ENCODE measurements at regions not wholly inside any gene's neighbourhood (a gene's known extent, or its start where the extent isn't known, plus 50 kb on each side); places are given as distances from the start of the nearest gene placed in this dataset.
"Not testable (repeated sequence)": the region's sequence is repeated elsewhere in the genome, so short reads cannot be mapped to it uniquely, and the experiment has no call there.

- DNase-seq: no peak
Observed at GRCh38 chr7:54153462-54153861, 388.7 kb upstream of the VSTM2A start.

- DNase-seq: no peak
Observed at GRCh38 chr7:54159088-54159487, 383.1 kb upstream of the VSTM2A start.

GRCh38 chr7:54161621-54162020 lies 380.6 kb upstream of the VSTM2A start:
- DNase-seq: no peak

- no peak for DNase-seq
Observed at GRCh38 chr7:54166419-54166818, 375.8 kb upstream of the VSTM2A start.

GRCh38 chr7:54179321-54180029 lies 362.7 kb upstream of the VSTM2A start:
- no peak for DNase-seq

- DNase-seq: no peak
Observed at GRCh38 chr7:54180796-54181195, 361.4 kb upstream of the VSTM2A start.

- no peak for DNase-seq
Observed at GRCh38 chr7:54183055-54183454, 359.1 kb upstream of the VSTM2A start.

GRCh38 chr7:54186336-54186735 lies 355.8 kb upstream of the VSTM2A start:
- DNase-seq: no peak

- no peak for DNase-seq
Observed at GRCh38 chr7:54187886-54188685, 354.1 kb upstream of the VSTM2A start.

GRCh38 chr7:54188843-54189242 lies 353.3 kb upstream of the VSTM2A start:
- DNase-seq: no peak

- no peak for DNase-seq
Observed at GRCh38 chr7:54189330-54189729, 352.8 kb upstream of the VSTM2A start.

GRCh38 chr7:54201501-54201900 lies 340.7 kb upstream of the VSTM2A start:
- DNase-seq: no peak

- no peak for DNase-seq
Observed at GRCh38 chr7:54215424-54215823, 326.8 kb upstream of the VSTM2A start.

GRCh38 chr7:54226030-54226429 lies 316.1 kb upstream of the VSTM2A start:
- not testable (repeated sequence) for DNase-seq

- no peak for DNase-seq
Observed at GRCh38 chr7:54242776-54243175, 299.4 kb upstream of the VSTM2A start.

GRCh38 chr7:54245020-54245419 lies 297.2 kb upstream of the VSTM2A start:
- DNase-seq: no peak

GRCh38 chr7:54249686-54250085 lies 292.5 kb upstream of the VSTM2A start:
- no peak for DNase-seq

- DNase-seq: no peak
Observed at GRCh38 chr7:54252256-54253035, 289.7 kb upstream of the VSTM2A start.

GRCh38 chr7:54253036-54253373 lies 289.2 kb upstream of the VSTM2A start:
- DNase-seq: no peak

GRCh38 chr7:54255242-54255641 lies 286.9 kb upstream of the VSTM2A start:
- DNase-seq: no peak

- DNase-seq: no peak
Observed at GRCh38 chr7:54259185-54259584, 283.0 kb upstream of the VSTM2A start.

- no peak for DNase-seq
Observed at GRCh38 chr7:54260941-54261371, 281.2 kb upstream of the VSTM2A start.

- no peak for DNase-seq
Observed at GRCh38 chr7:54278847-54279246, 263.3 kb upstream of the VSTM2A start.
